Lower leg skin (tissue), 4 donors: ENCODE measurements at regions not wholly inside any gene's neighbourhood (a gene's known extent, or its start where the extent isn't known, plus 50 kb on each side); places are given as distances from the start of the nearest gene placed in this dataset.

ENCODE experiments used
- DNase-seq, 2 donors: peaks; one replicate each; pipeline ENCODE4 v3.0.0-alpha.2; 2019; ENCODE audit warnings: low spot score in 2 of 2
- H3K4me3 ChIP-seq: fragments of 200-600 bp; sonication (generic); 2 replicates; pipeline ENCODE4 v1.5.1; 2017; ENCODE audit warnings: mild to moderate bottlenecking, low read depth; ENCODE audit not compliant: poor library complexity, severe bottlenecking
- POLR2A ChIP-seq, 2 donors: fragments of 450-650 bp; IDR thresholded peaks; one replicate each; pipeline ENCODE4 v1.6.1; 2016 to 2017; ENCODE audit warnings: antibody characterized with exemption in 2 of 2, mild to moderate bottlenecking in 1 of 2, moderate library complexity in 1 of 2
- WGBS, 2 donors: methylation state at CpG; one replicate each; pipeline ENCODE4 v1.1.5; 2018; 5-methylcytosine and 5-hydroxymethylcytosine counted together
- intact Hi-C: fragments of 100-400 bp; cut with DNase I; formaldehyde crosslinking; loops from one replicate; pipeline ENCODE4 v1.15.0; 2023; ENCODE audit warnings: low total_unique reads
- TF ChIP-seq, protein P1 (sequence below), 3 donors: fragments of 450-650 bp; IDR thresholded peaks; one replicate each; pipeline ENCODE4 v1.5.1; 2016; ENCODE audit warnings: antibody characterized with exemption in 3 of 3, mild to moderate bottlenecking in 3 of 3, moderate library complexity in 2 of 3

DNA sequence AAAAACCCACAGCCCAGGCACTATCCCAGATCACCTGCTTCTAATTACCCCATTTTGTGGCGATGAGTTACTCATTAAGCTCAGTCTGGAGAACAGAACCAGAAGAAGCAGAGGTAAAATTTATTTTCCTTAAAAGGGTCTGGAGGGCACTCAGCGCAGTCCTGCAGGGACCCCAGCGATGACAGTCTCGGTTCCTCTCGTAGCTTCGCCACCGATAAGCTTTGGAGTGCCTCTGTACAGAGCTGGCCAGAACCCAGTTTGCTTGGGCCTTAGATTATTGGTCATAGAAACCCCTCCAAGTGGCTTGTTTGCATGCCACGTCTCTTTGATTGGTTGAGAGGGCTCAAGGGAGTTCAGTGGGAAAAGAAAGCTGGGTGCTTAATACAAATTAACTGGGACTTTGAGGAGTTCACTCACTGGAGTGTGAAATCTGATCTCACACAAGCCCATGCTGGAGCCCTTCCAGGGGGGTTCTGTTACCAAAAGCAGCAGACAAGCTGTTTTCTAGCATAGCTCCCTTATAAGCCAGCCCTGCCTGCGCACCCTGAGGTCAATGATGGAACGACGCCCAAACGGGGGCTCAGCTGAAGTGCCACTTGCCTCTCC is 158.5 kb upstream of the ARID1B start:
- DNase-seq = no peak
- H3K4me3 ChIP-seq = no peak overlapping the region
- intact Hi-C loops = no loop called here
- TF ChIP-seq POLR2A (IDR thresholded peaks at IDR 0.05) = no peak
- TF ChIP-seq, protein P1, sequence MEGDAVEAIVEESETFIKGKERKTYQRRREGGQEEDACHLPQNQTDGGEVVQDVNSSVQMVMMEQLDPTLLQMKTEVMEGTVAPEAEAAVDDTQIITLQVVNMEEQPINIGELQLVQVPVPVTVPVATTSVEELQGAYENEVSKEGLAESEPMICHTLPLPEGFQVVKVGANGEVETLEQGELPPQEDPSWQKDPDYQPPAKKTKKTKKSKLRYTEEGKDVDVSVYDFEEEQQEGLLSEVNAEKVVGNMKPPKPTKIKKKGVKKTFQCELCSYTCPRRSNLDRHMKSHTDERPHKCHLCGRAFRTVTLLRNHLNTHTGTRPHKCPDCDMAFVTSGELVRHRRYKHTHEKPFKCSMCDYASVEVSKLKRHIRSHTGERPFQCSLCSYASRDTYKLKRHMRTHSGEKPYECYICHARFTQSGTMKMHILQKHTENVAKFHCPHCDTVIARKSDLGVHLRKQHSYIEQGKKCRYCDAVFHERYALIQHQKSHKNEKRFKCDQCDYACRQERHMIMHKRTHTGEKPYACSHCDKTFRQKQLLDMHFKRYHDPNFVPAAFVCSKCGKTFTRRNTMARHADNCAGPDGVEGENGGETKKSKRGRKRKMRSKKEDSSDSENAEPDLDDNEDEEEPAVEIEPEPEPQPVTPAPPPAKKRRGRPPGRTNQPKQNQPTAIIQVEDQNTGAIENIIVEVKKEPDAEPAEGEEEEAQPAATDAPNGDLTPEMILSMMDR (IDR thresholded peaks at IDR 0.05) = no peak
- WGBS, 2 donors = 64 to 68% methylated on average over 12 of the region's 12 CpGs

DNA sequence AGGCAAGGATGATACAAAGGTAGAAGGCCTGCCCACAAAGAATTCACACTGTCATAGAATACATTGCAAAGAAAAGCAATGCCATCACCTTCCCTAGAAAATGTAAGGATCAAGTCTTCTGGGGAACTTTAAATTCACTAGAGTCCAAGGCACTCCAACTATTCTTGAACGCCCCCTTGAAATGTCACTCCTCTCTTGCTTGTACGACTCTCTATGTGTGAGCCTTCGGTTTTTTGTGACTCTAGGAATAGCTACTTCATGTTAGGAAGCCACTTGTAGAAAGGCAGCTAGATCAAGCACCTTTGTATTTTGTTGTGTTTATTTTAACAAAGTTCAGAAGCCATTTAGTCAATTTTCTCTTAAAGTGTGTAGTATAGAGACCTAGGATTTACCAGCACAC is 159.2 kb upstream of the ARID1B start:
- no peak for DNase-seq
- intact Hi-C loops = no loop called here
- TF ChIP-seq, protein P1 (IDR thresholded peaks at IDR 0.05) = no peak
- TF ChIP-seq POLR2A (IDR thresholded peaks at IDR 0.05) = no peak
- no peak overlapping the region for H3K4me3 ChIP-seq
- 67 to 79% methylated on average over 3 of the region's 3 CpGs for WGBS, 2 donors

DNA sequence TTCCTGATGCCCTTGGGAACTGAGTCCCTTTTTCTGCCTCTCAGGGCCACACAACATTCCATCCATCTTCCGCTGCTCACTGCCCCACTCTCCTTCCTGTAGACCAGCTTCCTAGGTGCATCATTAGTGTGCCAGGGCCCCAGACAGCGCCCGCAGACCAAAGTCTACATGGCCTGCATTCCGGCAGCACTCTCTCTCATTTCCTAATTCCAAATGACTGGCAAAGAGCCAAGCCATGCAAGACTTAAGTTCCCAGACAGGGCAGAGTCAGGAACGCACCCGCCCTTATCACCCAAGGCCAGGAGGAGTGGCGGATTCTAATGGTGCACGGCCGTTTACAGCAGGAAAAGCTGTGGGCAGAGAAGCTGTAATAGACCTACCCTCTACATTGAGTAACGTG is 159.8 kb upstream of the ARID1B start:
- 27 to 40% methylated on average over 9 to 10 of the region's 10 CpGs for WGBS, 2 donors
- intact Hi-C loops = no loop called here
- DNase-seq = no peak
- TF ChIP-seq, protein P1 (IDR thresholded peaks at IDR 0.05) = no peak
- no peak for TF ChIP-seq POLR2A (IDR thresholded peaks at IDR 0.05)
- H3K4me3 ChIP-seq = no peak overlapping the region

DNA sequence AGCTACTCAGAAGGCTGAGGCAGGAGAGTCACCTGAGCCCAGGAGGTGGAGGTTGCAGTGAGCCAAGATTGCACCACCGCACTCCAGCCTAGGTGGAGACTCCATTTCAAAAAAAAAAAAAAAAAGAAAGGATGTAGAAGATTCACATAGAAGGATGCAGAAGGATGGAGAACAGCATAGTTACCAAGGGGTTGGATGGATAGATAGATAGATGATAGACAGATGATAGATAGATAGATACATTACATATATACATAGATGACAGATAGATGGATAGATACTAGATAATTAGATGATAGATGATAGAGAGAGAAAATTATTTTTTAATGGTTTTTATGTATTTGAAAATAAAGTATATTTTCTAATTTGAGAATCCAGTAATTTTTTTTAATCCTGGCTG is 160.7 kb upstream of the ARID1B start:
- intact Hi-C loops = no loop called here
- no peak for TF ChIP-seq POLR2A (IDR thresholded peaks at IDR 0.05)
- TF ChIP-seq, protein P1 (IDR thresholded peaks at IDR 0.05) = no peak
- H3K4me3 ChIP-seq = no peak overlapping the region
- DNase-seq = no peak
- WGBS, 2 donors = 93 to 100% methylated on average over 1 of the region's 1 CpG

DNA sequence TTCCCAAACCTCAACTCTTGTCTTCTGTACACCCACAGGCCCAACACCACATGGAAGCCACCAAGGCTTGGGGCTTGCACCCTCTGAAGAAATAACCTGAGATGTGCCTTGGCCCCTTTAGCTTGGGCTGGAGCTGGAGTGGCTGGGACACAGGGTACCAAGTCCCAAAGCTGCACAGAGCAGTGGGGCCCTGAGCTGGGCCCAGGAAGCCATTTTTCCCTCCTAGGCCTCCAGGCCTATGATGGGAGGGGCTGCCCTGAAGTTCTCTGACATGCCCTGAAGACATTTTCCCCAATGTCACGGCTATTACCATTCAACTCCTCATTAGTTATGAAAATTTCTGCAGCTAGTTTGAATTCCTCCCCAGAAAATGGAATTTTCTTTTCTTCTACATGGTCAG is 163.2 kb upstream of the ARID1B start:
- DNase-seq = no peak
- TF ChIP-seq, protein P1 (IDR thresholded peaks at IDR 0.05) = no peak
- no peak for TF ChIP-seq POLR2A (IDR thresholded peaks at IDR 0.05)
- H3K4me3 ChIP-seq = no peak overlapping the region
- WGBS, 2 donors = 64 to 89% methylated on average over 1 of the region's 1 CpG
- intact Hi-C loops = no loop called here

DNA sequence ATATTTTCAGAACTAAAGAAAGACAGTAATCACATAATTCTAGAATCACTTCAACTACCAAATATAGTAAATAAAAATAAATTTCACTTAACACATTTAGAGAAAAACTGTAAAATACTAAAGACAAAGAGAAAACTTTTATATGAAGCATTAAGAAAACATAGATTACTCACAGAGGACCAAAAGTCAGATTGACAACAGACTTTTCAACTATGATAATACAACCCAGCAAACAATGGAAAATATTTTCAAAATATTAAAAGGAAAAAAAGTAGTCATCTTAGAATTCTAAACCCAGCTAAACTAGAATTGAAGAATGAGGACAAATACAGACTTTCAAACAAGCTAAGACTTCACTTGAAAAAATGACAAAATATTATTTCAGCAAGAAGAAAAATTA is 164.8 kb upstream of the ARID1B start:
- DNase-seq = no peak
- no peak overlapping the region for H3K4me3 ChIP-seq
- TF ChIP-seq POLR2A (IDR thresholded peaks at IDR 0.05) = no peak
- TF ChIP-seq, protein P1 (IDR thresholded peaks at IDR 0.05) = no peak
- intact Hi-C loops = no loop called here
